SK-N-SH treated with all-trans-retinoic acid at 6 μM for 48 hours (cell line): ENCODE measurements at regions not wholly inside any gene's neighbourhood (a gene's known extent, or its start where the extent isn't known, plus 50 kb on each side); places are given as distances from the start of the nearest gene placed in this dataset.

Source experiments
- ATAC-seq: fragments of 200-7000 bp; cut with Tn5 transposase; 3 replicates; pipeline ENCODE4 v1.9.1; 2020; ENCODE audit warnings: mild to moderate bottlenecking, moderate library complexity
- ARNTL ChIP-seq: fragments of 450-650 bp; formaldehyde crosslinking; IDR thresholded peaks from 2 replicates; pipeline ENCODE4 v1.5.0; 2020; ENCODE audit warnings: low read depth, mild to moderate bottlenecking, moderate library complexity, borderline replicate concordance
- BACH2 ChIP-seq: fragments of 250-450 bp; sonication (Bioruptor Pico); IDR thresholded peaks from 2 replicates; pipeline ENCODE4 v1.9.0; 2021; ENCODE audit warnings: mild to moderate bottlenecking, borderline replicate concordance
- ESRRG ChIP-seq: fragments of 250-450 bp; sonication (Bioruptor Pico); IDR thresholded peaks from 2 replicates; pipeline ENCODE4 v1.6.1; 2021; ENCODE audit warnings: mild to moderate bottlenecking
- GLIS3 ChIP-seq: fragments of 250-450 bp; sonication (Bioruptor Pico); IDR thresholded peaks from 2 replicates; pipeline ENCODE4 v1.5.0; 2020; ENCODE audit warnings: mild to moderate bottlenecking, moderate library complexity
- ISL1 ChIP-seq: fragments of 250-450 bp; sonication (Bioruptor Pico); IDR thresholded peaks from 2 replicates; pipeline ENCODE4 v2.1.2; 2022; ENCODE audit warnings: mild to moderate bottlenecking, moderate library complexity
- OSR1 ChIP-seq: fragments of 250-450 bp; sonication (Bioruptor Pico); IDR thresholded peaks from 2 replicates; pipeline ENCODE4 v1.8.0; 2022; ENCODE audit warnings: moderate library complexity, mild to moderate bottlenecking, inconsistent platforms
- PPARA ChIP-seq: fragments of 250-450 bp; sonication (Bioruptor Pico); IDR thresholded peaks from 2 replicates; pipeline ENCODE4 v1.5.0; 2020; ENCODE audit warnings: mild to moderate bottlenecking, borderline replicate concordance
- RARB ChIP-seq: fragments of 250-450 bp; sonication (Bioruptor Pico); IDR thresholded peaks from 2 replicates; pipeline ENCODE4 v1.8.0; 2021; ENCODE audit warnings: mild to moderate bottlenecking, moderate library complexity
- SNAI2 ChIP-seq: fragments of 250-450 bp; sonication (Bioruptor Pico); IDR thresholded peaks from 2 replicates; pipeline ENCODE4 v1.5.0; 2020; ENCODE audit warnings: mild to moderate bottlenecking, moderate library complexity
- TCF4 ChIP-seq: fragments of 250-450 bp; sonication (Bioruptor Pico); IDR thresholded peaks from 2 replicates; pipeline ENCODE4 v1.8.0; 2021; ENCODE audit warnings: mild to moderate bottlenecking, moderate library complexity, borderline replicate concordance
- TOX ChIP-seq: fragments of 250-450 bp; sonication (Bioruptor Pico); IDR thresholded peaks from 2 replicates; pipeline ENCODE4 v1.8.0; 2021; ENCODE audit warnings: mild to moderate bottlenecking, moderate library complexity, borderline replicate concordance
- ZC3H10 ChIP-seq: fragments of 250-450 bp; sonication (Bioruptor Pico); IDR thresholded peaks from 2 replicates; pipeline ENCODE4 v1.5.1; 2021; ENCODE audit warnings: mild to moderate bottlenecking, moderate library complexity
- ZFP3 ChIP-seq: fragments of 250-450 bp; sonication (Bioruptor Pico); IDR thresholded peaks from 2 replicates; pipeline ENCODE4 v1.5.0; 2020; ENCODE audit warnings: mild to moderate bottlenecking, moderate library complexity
- ZFP30 ChIP-seq: fragments of 450-650 bp; formaldehyde crosslinking; IDR thresholded peaks from 2 replicates; pipeline ENCODE4 v1.5.0; 2022; ENCODE audit warnings: mild to moderate bottlenecking, moderate library complexity
- ZNF565 ChIP-seq: fragments of 450-650 bp; formaldehyde crosslinking; conservative IDR thresholded peaks from 2 replicates; pipeline ENCODE4 v1.5.0; 2020; ENCODE audit warnings: low read depth, mild to moderate bottlenecking, moderate library complexity
- ZNF70 ChIP-seq: fragments of 450-650 bp; formaldehyde crosslinking; IDR thresholded peaks from 2 replicates; pipeline ENCODE4 v1.5.0; 2020; ENCODE audit warnings: mild to moderate bottlenecking, moderate library complexity
- ZNF8 ChIP-seq: fragments of 450-650 bp; formaldehyde crosslinking; IDR thresholded peaks from 2 replicates; pipeline ENCODE4 v1.5.0; 2020; ENCODE audit warnings: mild to moderate bottlenecking, moderate library complexity
- TF ChIP-seq, protein P1 (sequence below): fragments of 250-450 bp; sonication (Bioruptor Pico); IDR thresholded peaks from 2 replicates; pipeline ENCODE4 v1.8.0; 2021; ENCODE audit warnings: low read depth, mild to moderate bottlenecking, moderate library complexity, borderline replicate concordance
- TF ChIP-seq, protein P2 (sequence below): fragments of 250-450 bp; sonication (Bioruptor Pico); IDR thresholded peaks from 2 replicates; pipeline ENCODE4 v1.5.1; 2020; ENCODE audit warnings: low read depth, mild to moderate bottlenecking, moderate library complexity
- TF ChIP-seq, protein P3 (sequence below): fragments of 250-450 bp; sonication (Bioruptor Pico); IDR thresholded peaks from 2 replicates; pipeline ENCODE4 v1.5.1; 2021; ENCODE audit warnings: mild to moderate bottlenecking, moderate library complexity

DNA sequence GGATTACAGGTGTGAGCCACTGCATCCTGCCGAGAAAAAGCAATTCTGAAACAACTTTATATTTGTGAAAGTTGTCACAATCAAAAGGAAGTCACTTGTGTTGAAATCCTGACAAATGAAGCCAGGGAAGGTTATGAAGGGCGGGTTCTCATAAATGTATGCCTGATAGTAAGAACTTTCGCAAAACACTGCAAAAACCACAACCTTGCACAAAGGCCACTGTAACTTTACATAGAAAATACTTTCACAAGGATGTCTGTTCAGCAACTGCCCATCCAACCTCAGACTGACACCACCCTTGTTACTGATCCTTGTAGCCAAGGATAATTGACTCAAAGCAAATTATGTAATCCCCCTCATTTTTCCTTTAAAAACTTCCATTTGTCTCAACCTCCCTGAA, 90.6 kb downstream of the SLC4A3 start:
- TF ChIP-seq ESRRG (CRISPR knock-in tag) (no peak), ISL1 (CRISPR knock-in tag) (no peak), GLIS3 (no peak), ZNF8 (CRISPR knock-in tag) (no peak), ZFP3 (CRISPR knock-in tag) (no peak), PPARA (no peak), BACH2 (CRISPR knock-in tag) (no peak), TCF4 (no peak), ZFP30 (no peak), OSR1 (CRISPR knock-in tag) (no peak), ZNF565 (CRISPR knock-in tag) (no peak), SNAI2 (CRISPR knock-in tag) (no peak), ARNTL (CRISPR knock-in tag) (no peak)
- TF ChIP-seq, protein P1, sequence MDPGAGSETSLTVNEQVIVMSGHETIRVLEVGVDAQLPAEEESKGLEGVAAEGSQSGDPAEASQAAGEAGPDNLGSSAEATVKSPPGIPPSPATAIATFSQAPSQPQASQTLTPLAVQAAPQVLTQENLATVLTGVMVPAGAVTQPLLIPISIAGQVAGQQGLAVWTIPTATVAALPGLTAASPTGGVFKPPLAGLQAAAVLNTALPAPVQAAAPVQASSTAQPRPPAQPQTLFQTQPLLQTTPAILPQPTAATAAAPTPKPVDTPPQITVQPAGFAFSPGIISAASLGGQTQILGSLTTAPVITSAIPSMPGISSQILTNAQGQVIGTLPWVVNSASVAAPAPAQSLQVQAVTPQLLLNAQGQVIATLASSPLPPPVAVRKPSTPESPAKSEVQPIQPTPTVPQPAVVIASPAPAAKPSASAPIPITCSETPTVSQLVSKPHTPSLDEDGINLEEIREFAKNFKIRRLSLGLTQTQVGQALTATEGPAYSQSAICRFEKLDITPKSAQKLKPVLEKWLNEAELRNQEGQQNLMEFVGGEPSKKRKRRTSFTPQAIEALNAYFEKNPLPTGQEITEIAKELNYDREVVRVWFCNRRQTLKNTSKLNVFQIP (CRISPR knock-in tag) = no peak
- TF ChIP-seq, protein P2, sequence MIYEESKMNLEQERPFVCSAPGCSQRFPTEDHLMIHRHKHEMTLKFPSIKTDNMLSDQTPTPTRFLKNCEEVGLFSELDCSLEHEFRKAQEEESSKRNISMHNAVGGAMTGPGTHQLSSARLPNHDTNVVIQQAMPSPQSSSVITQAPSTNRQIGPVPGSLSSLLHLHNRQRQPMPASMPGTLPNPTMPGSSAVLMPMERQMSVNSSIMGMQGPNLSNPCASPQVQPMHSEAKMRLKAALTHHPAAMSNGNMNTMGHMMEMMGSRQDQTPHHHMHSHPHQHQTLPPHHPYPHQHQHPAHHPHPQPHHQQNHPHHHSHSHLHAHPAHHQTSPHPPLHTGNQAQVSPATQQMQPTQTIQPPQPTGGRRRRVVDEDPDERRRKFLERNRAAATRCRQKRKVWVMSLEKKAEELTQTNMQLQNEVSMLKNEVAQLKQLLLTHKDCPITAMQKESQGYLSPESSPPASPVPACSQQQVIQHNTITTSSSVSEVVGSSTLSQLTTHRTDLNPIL (CRISPR knock-in tag) = no peak
- no peak for ATAC-seq

- no peak for ATAC-seq
- TF ChIP-seq RARB (CRISPR knock-in tag) = no peak
- TF ChIP-seq TOX (CRISPR knock-in tag) = no peak
- no peak for TF ChIP-seq ZFP3 (CRISPR knock-in tag)
- TF ChIP-seq ZNF70 = no peak
- no peak for TF ChIP-seq ZNF565 (CRISPR knock-in tag)
- TF ChIP-seq PPARA = no peak
- TF ChIP-seq ISL1 (CRISPR knock-in tag) = no peak
- no peak for TF ChIP-seq ARNTL (CRISPR knock-in tag)
- TF ChIP-seq, protein P3, sequence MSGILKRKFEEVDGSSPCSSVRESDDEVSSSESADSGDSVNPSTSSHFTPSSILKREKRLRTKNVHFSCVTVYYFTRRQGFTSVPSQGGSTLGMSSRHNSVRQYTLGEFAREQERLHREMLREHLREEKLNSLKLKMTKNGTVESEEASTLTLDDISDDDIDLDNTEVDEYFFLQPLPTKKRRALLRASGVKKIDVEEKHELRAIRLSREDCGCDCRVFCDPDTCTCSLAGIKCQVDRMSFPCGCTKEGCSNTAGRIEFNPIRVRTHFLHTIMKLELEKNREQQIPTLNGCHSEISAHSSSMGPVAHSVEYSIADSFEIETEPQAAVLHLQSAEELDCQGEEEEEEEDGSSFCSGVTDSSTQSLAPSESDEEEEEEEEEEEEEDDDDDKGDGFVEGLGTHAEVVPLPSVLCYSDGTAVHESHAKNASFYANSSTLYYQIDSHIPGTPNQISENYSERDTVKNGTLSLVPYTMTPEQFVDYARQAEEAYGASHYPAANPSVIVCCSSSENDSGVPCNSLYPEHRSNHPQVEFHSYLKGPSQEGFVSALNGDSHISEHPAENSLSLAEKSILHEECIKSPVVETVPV (CRISPR knock-in tag) = no peak
- no peak for TF ChIP-seq GLIS3
- TF ChIP-seq, protein P1 (CRISPR knock-in tag) = no peak
These were observed 92.1 kb downstream of the SLC4A3 start for GRCh38 chr2:219719521-219719920.

DNA sequence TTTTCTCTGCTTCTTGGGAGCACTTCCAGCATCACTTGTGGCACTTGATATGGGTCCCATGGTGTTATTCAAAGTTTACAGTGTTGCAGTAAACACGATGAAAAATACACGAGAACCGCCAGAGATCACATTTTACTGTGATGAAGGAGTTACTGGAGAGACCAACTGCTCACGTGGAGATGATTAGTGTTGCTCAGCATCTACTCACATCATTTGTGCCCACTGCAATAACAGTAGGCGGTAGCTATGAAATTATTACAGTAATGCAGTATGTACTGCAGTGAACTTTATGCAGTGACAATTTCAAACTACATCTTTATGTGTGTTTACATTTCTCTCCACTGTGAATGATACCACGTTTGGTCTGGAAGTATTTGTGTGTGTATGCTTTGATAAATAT, 93.5 kb downstream of the SLC4A3 start:
- TF ChIP-seq, protein P3 (CRISPR knock-in tag) = no peak
- TF ChIP-seq RARB (CRISPR knock-in tag) = no peak
- TF ChIP-seq, protein P1 (CRISPR knock-in tag) = no peak
- TF ChIP-seq PPARA = no peak
- TF ChIP-seq ZNF565 (CRISPR knock-in tag) = no peak
- no peak for TF ChIP-seq ZC3H10
- TF ChIP-seq ESRRG (CRISPR knock-in tag) = no peak
- no peak for TF ChIP-seq ARNTL (CRISPR knock-in tag)
- TF ChIP-seq OSR1 (CRISPR knock-in tag) = no peak
- no peak for TF ChIP-seq ZNF70
- no peak for ATAC-seq
